ENCODE measurements at regions not wholly inside any gene's neighbourhood (a gene's known extent, or its start where the extent isn't known, plus 50 kb on each side); places are given as distances from the start of the nearest gene placed in this dataset.

DNA sequence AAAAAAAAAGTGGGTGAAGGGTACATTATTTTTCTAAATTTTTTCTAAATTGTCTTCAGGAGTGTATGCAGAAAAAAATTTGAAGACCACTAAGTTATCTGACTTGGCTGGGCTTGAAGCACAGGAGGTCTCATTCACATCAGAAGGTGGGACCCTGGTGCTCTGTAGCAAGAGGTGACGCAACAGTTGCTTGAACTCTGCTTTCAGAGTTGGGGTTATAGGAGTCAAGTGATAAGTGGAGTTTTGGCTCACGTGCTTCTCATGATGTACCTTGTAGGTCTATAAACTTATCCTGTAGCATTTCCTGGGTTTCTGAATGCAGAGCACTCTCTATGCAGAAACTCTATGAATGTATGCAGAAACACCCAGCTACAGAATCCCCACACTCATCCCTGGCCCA is 58.5 kb upstream of the FOXC1 start:
- DNase-seq (ENCODE audit: low read depth, low spot score), result no peak

DNA sequence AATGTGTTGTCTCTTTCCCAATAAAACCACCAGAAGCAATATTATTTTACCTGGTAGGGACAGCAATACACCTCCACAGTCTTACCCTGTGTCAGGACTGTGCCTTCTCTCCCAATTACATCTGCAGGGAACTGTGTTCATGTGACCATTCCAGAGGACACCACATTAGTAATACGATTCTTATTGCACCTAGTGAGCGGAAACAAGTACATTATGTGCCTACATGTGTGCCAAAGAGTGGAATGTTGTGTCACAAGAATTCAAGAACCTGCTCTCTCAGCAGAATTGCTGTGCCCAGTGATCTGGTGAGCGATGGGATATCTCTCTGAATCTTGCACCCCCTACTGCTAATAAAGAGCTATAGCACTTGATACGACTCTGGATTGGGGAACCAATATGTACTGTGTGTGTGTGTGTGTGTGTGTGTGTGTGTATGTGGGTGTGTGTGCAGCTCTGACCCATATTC is 57.4 kb upstream of the FOXC1 start:
- DNase-seq (ENCODE audit: low read depth, low spot score), result no peak

DNA sequence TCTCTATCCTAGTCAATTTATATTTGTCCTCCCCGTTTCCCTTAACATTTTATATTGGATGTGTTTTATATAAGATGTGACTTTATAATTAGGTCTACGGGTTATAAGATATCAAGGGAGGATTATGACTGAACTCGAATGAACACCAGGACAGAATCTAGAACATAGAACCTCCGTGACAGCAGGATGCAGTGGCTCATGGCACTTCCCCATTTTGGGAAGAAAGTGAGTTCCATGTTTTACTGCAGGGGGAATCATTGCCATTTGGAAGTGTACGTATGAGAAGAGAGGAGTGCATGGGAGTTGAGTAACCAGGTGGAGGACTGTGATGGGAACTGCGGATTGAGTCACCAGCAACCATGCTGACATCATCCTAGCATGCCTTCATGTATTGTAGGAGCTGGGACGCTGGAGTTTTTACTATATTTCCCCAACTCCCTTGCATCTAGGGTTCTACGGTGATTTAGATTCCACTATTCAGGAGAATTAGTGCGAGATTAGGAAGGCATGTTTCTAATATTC is 56.1 kb upstream of the FOXC1 start:
- DNase-seq (ENCODE audit: low read depth, low spot score), result no peak

DNA sequence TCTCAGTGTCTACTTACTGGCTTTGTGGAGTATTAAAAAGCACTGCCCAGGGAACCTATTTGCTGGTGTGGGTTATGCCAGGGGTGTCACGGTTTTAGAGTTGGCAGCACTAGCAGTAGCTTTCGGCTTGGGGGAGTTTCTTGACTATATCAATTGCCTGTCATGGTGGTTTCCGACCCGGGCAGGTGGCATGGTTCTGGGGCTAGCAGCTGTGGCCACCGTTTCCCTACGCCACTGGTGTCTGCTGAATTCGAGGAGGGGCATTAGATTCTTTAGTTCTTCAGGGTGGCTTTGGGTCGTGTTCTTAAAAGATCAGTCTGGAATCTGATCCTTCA is 55.6 kb upstream of the FOXC1 start:
- DNase-seq (ENCODE audit: low read depth, low spot score), result no peak

DNA sequence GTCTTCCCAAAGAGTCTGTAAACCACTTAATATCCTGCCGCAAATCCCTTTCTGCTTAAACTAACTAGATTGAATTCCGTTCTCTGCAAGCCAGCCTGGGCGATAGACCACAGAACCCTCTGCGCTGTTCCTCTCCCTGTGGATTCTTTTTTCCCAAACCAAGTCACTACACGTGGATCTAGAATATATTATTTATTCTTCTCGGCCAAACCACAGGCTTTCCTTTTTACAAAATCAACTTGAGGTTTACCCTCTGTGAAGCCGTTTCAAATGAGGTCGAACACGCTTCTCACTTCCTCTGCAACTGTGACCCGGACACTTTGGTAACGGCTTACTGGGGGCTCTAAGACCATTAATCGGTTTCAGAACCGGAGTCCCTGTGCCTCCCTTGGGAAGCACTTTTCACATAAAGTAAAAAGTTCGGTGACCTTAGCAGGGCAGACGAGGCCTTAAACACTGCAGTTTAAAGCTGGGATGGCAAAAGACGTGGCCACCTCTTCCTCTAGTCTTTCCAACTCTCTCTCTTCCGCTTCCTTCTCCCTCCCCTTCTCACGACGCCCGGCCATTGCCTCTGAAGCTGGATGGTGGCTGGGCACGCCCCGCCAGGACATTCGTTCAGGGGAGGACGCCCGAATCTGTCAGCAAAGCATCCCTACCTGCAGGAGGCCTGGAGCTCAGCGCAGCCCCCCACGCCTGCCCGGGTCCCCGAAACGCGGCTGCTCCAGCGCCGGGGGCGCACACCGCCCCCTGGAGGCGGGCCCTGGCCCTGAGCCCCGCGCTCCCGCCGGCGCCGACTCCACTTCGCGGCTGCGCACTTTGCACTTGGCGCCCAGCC is 55.0 kb upstream of the FOXC1 start:
- DNase-seq (ENCODE audit: low read depth, low spot score), result peak; percentile 11

DNA sequence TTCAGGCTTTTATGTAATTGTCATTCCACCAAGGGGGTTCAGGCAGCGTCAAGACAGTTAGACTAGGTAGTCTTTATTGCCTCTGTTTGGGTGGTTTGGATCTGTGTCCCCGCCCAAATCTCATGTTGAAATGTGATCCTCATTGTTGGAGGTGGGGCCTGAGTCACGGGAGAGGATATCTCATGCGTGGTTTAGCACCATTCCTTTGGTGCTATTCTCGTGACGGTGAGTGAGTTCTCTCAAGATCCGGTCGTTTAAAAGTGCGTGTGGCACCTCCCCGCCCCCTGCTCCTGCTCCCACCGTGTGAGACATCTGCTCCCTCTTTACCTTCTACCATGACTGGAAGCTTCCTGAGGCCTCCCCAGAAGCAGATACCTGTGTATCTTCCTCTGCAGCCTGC is 51.3 kb upstream of the FOXC1 start:
- no peak for DNase-seq (ENCODE audit: low read depth, low spot score)

Data from activated naive CD8-positive, alpha-beta T cell treated with anti-CD3 and anti-CD28 coated beads, Interleukin-2, amount 50 U/mL, for 16 hours (primary cell).